WI38 (cell line): ENCODE measurements at regions not wholly inside any gene's neighbourhood (a gene's known extent, or its start where the extent isn't known, plus 50 kb on each side); places are given as distances from the start of the nearest gene placed in this dataset.
"Not testable (repeated sequence)": the region's sequence is repeated elsewhere in the genome, so short reads cannot be mapped to it uniquely, and the experiment has no call there.

Source experiments
- H3K4me3 ChIP-seq: 2 replicates; pipeline ENCODE4 v1.5.1; 2011; ENCODE audit warnings: low read depth, mild to moderate bottlenecking, control low read depth, low read length
- CTCF ChIP-seq: IDR thresholded peaks from 2 replicates; pipeline ENCODE4 v1.5.1; 2012; ENCODE audit warnings: low read depth, mild to moderate bottlenecking, control low read depth, low read length

GRCh38 chr5:125064621-125065438 is 318.4 kb upstream of the ZNF608 start:
- no peak for TF ChIP-seq CTCF
- H3K4me3 ChIP-seq: no peak overlapping the region

GRCh38 chr5:125065741-125066140 is 319.3 kb upstream of the ZNF608 start:
- H3K4me3 ChIP-seq: no peak overlapping the region
- TF ChIP-seq CTCF: no peak

- H3K4me3 ChIP-seq: no peak overlapping the region
- TF ChIP-seq CTCF: no peak
These were observed 324.5 kb upstream of the ZNF608 start for GRCh38 chr5:125070961-125071360.

GRCh38 chr5:125073090-125073489 is 326.7 kb upstream of the ZNF608 start:
- no peak overlapping the region for H3K4me3 ChIP-seq
- TF ChIP-seq CTCF: no peak

- TF ChIP-seq CTCF: no peak
- no peak overlapping the region for H3K4me3 ChIP-seq
These were observed 329.1 kb upstream of the ZNF608 start for GRCh38 chr5:125075567-125075966.

GRCh38 chr5:125079028-125079427 is 332.6 kb upstream of the ZNF608 start:
- H3K4me3 ChIP-seq: not testable (repeated sequence)

GRCh38 chr5:125081101-125081500 is 334.7 kb upstream of the ZNF608 start:
- no peak overlapping the region for H3K4me3 ChIP-seq
- TF ChIP-seq CTCF: no peak

GRCh38 chr5:125083981-125084380 is 337.5 kb upstream of the ZNF608 start:
- no peak overlapping the region for H3K4me3 ChIP-seq
- no peak for TF ChIP-seq CTCF
